Astrocyte (in vitro differentiated cells and primary cell): ENCODE measurements at regions not wholly inside any gene's neighbourhood (a gene's known extent, or its start where the extent isn't known, plus 50 kb on each side); places are given as distances from the start of the nearest gene placed in this dataset.

ENCODE experiments used
- CTCF ChIP-seq: IDR thresholded peaks from 2 replicates; pipeline ENCODE4 v1.5.1; 2011; ENCODE audit warnings: low read depth, mild to moderate bottlenecking, inconsistent platforms, low read length, moderate library complexity; ENCODE audit not compliant: insufficient read depth
- EZH2 ChIP-seq: IDR thresholded peaks from 2 replicates; pipeline ENCODE4 v1.6.1; 2012; ENCODE audit warnings: mild to moderate bottlenecking, low read length, inconsistent platforms; ENCODE audit not compliant: insufficient read depth

DNA sequence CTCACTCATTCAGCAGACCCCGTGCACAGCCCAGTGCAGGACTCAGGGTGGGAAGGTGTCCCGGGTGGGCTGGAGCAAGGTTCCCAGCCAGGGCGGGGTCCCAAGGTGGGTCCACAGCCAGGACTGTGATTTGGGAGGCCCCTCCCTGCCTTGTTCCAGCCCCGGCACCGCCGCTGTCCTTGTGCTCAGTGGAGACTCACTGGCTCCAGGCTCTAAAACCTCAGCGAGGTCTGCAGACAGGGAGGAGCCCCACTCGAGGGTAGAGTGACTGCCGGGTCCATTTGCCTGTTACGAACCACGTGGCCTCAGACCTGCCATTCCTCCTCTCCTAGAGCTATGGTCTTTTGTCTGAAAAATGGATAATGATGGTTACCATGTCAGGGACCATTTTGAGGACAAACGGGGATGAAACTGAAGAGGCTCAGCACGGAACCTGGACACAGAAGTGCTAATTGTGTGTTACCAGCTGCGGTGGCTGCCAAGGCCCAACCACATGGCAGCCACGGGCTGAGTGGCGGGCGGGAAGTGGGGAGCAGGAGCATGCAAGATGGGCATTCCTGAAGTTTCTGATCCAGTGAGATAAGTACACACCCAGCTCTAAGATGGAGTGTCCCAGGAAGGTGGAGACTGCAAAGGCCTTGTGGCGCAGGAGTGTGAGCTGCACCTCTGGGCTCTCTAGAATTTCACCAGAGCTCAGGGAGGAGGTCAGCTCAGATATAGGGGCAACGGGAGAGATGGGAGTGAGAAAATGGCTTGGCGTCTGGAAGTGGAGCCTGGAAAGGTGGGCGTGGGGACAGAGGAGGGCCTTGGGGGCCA is 317.6 kb downstream of the SEC14L1 start:
- TF ChIP-seq CTCF: no peak
- no peak for TF ChIP-seq EZH2
